Ishikawa (cell line): ENCODE measurements at regions not wholly inside any gene's neighbourhood (a gene's known extent, or its start where the extent isn't known, plus 50 kb on each side); places are given as distances from the start of the nearest gene placed in this dataset.

Source experiments
- CEBPB ChIP-seq: IDR thresholded peaks from 2 replicates; pipeline ENCODE4 v1.6.1; 2012
- EP300 ChIP-seq: IDR thresholded peaks from 2 replicates; pipeline ENCODE4 v1.6.1; 2012; ENCODE audit warnings: borderline replicate concordance
- MAX ChIP-seq: IDR thresholded peaks from 2 replicates; pipeline ENCODE4 v1.6.1; 2012
- NFIC ChIP-seq: IDR thresholded peaks from 2 replicates; pipeline ENCODE4 v1.6.1; 2012
- REST ChIP-seq: IDR thresholded peaks from 2 replicates; pipeline ENCODE4 v1.6.1; 2012; ENCODE audit warnings: low read depth, mild to moderate bottlenecking
- TAF1 ChIP-seq: IDR thresholded peaks from 2 replicates; pipeline ENCODE4 v1.6.1; 2012; ENCODE audit warnings: low read depth, mild to moderate bottlenecking
- TEAD4 ChIP-seq: IDR thresholded peaks from 2 replicates; pipeline ENCODE4 v1.6.1; 2012
- YY1 ChIP-seq: IDR thresholded peaks from 2 replicates; pipeline ENCODE4 v1.6.1; 2012; ENCODE audit warnings: low read depth

- TF ChIP-seq TAF1 (no peak), MAX (no peak), CEBPB (no peak), NFIC (no peak), EP300 (no peak), REST (no peak), TEAD4 (no peak), YY1 (no peak)
Measured at GRCh38 chr14:53766601-53767000, 190.0 kb downstream of the BMP4 start.
